Mesendoderm (in vitro differentiated cells): ENCODE measurements at regions not wholly inside any gene's neighbourhood (a gene's known extent, or its start where the extent isn't known, plus 50 kb on each side); places are given as distances from the start of the nearest gene placed in this dataset.

Experiments
- DNase-seq: peaks from one replicate; pipeline ENCODE4 v3.0.0; 2013
- H2AK5ac ChIP-seq: 2 replicates; pipeline ENCODE4 v1.6.1; 2013; ENCODE audit warnings: low read length, inconsistent platforms
- H2BK120ac ChIP-seq: 2 replicates; pipeline ENCODE4 v1.6.1; 2013; ENCODE audit warnings: low read depth, mild to moderate bottlenecking, low read length, moderate library complexity, mixed read lengths
- H2BK15ac ChIP-seq: replicated peaks from 2 replicates; pipeline ENCODE4 v1.6.1; 2013; ENCODE audit warnings: low read depth, mild to moderate bottlenecking, moderate library complexity
- H2BK5ac ChIP-seq: 2 replicates; pipeline ENCODE4 v1.6.1; 2013; ENCODE audit warnings: low read length, inconsistent platforms
- H3K18ac ChIP-seq: 2 replicates; pipeline ENCODE4 v1.6.1; 2013; ENCODE audit warnings: mild to moderate bottlenecking, low read length, mixed read lengths
- H3K23ac ChIP-seq: one replicate; pipeline ENCODE4 v1.6.1; 2013; ENCODE audit warnings: low read length
- H3K27ac ChIP-seq: 2 replicates; pipeline ENCODE4 v1.5.1; 2013; ENCODE audit warnings: low read depth, mild to moderate bottlenecking, inconsistent platforms, low read length, moderate library complexity
- H3K27me3 ChIP-seq: 2 replicates; pipeline ENCODE4 v1.6.1; 2013; ENCODE audit warnings: low read length, control low read depth, mild to moderate bottlenecking, inconsistent platforms; ENCODE audit not compliant: insufficient read depth, poor library complexity
- H3K36me3 ChIP-seq: 2 replicates; pipeline ENCODE4 v1.6.1; 2013; ENCODE audit warnings: low read length, inconsistent platforms; ENCODE audit not compliant: control insufficient read depth, insufficient read depth
- H3K4ac ChIP-seq: one replicate; pipeline ENCODE4 v1.6.1; 2013; ENCODE audit warnings: low read depth, mild to moderate bottlenecking, low read length, moderate library complexity
- H3K4me1 ChIP-seq: 2 replicates; pipeline ENCODE4 v1.6.1; 2013; ENCODE audit warnings: low read depth, low read length, inconsistent platforms; ENCODE audit not compliant: control insufficient read depth
- H3K4me2 ChIP-seq: 2 replicates; pipeline ENCODE4 v1.6.1; 2013; ENCODE audit warnings: low read length
- H3K4me3 ChIP-seq: 2 replicates; pipeline ENCODE4 v1.5.1; 2013; ENCODE audit warnings: mild to moderate bottlenecking, low read length
- H3K56ac ChIP-seq: one replicate; pipeline ENCODE4 v1.6.1; 2013; ENCODE audit warnings: low read length
- H3K79me1 ChIP-seq: 2 replicates; pipeline ENCODE4 v1.6.1; 2013; ENCODE audit warnings: low read length, inconsistent platforms
- H3K79me2 ChIP-seq: 2 replicates; pipeline ENCODE4 v1.6.1; 2013; ENCODE audit warnings: mild to moderate bottlenecking, low read length; ENCODE audit not compliant: control insufficient read depth, insufficient read depth
- H3K9ac ChIP-seq: 2 replicates; pipeline ENCODE4 v1.6.1; 2013; ENCODE audit warnings: low read length, inconsistent platforms
- H4K5ac ChIP-seq: one replicate; pipeline ENCODE4 v1.6.1; 2013; ENCODE audit warnings: low read length
- H4K8ac ChIP-seq: one replicate; pipeline ENCODE4 v1.6.1; 2013; ENCODE audit warnings: low read depth, mild to moderate bottlenecking, control low read depth, low read length, moderate library complexity
- WGBS: extraction: QIAGEN DNeasy Blood & Tissue Kit; methylation state at CpG from one replicate; pipeline ENCODE4 v1.1.7; 2013; ENCODE audit warnings: low lambda C conversion rate, missing lambda C conversion rate; ENCODE audit not compliant: insufficient coverage; ENCODE audit errors: extremely low coverage; 5-methylcytosine and 5-hydroxymethylcytosine counted together

GRCh38 chr16:54689072-54689865, 241.4 kb upstream of the IRX5 start:
- WGBS: no CpG with 5 or more reads among the region's 7 CpGs
- H3K27me3 ChIP-seq: no peaks in the 10 kb centered on the region
- no peak for DNase-seq

GRCh38 chr16:54688339-54688738, 242.3 kb upstream of the IRX5 start:
- H3K79me2 ChIP-seq: no peaks in the 10 kb centered on the region
- H3K23ac ChIP-seq: no peak overlapping the region
- no peak overlapping the region for H3K27ac ChIP-seq
- H3K4me2 ChIP-seq: no peak overlapping the region
- no peak overlapping the region for H2BK5ac ChIP-seq
- H4K8ac ChIP-seq: no peak overlapping the region
- H2BK120ac ChIP-seq: no peak overlapping the region
- no peak overlapping the region for H2BK15ac ChIP-seq
- H3K79me1 ChIP-seq: no peaks in the 10 kb centered on the region
- H3K4me3 ChIP-seq: no peak overlapping the region
- no peak overlapping the region for H3K4ac ChIP-seq
- no peak overlapping the region for H3K18ac ChIP-seq
- no peak for DNase-seq
- H3K9ac ChIP-seq: no peak overlapping the region
- no peaks in the 10 kb centered on the region for H3K36me3 ChIP-seq
- H3K27me3 ChIP-seq: no peaks in the 10 kb centered on the region
- H4K5ac ChIP-seq: no peak overlapping the region
- no peak overlapping the region for H2AK5ac ChIP-seq
- no CpG with 5 or more reads among the region's 1 CpG for WGBS
- no peaks in the 10 kb centered on the region for H3K4me1 ChIP-seq
- H3K56ac ChIP-seq: no peak overlapping the region

More at GRCh38 chr16:54689072-54689865, 241.4 kb upstream of the IRX5 start:
- Histone ChIP-seq H2AK5ac (no peak overlapping the region), H3K4ac (no peak overlapping the region), H3K18ac (no peak overlapping the region), H3K23ac (no peak overlapping the region), H4K8ac (no peak overlapping the region), H3K4me3 (no peak overlapping the region), H3K36me3 (no peaks in the 10 kb centered on the region), H3K4me1 (no peaks in the 10 kb centered on the region), H3K27ac (no peak overlapping the region), H3K79me1 (no peaks in the 10 kb centered on the region), H3K4me2 (no peak overlapping the region), H2BK15ac (no peak overlapping the region), H2BK120ac (no peak overlapping the region), H2BK5ac (no peak overlapping the region), H3K56ac (no peak overlapping the region), H4K5ac (no peak overlapping the region), H3K9ac (no peak overlapping the region), H3K79me2 (no peaks in the 10 kb centered on the region)

GRCh38 chr16:54687043-54687899, 243.4 kb upstream of the IRX5 start:
- no peak overlapping the region for H3K9ac ChIP-seq
- no peak overlapping the region for H3K27ac ChIP-seq
- H3K36me3 ChIP-seq: no peaks in the 10 kb centered on the region
- H2BK120ac ChIP-seq: peak overlapping the region; percentile 6
- peak; percentile 39 for DNase-seq
- H3K79me2 ChIP-seq: no peaks in the 10 kb centered on the region
- no CpG with 5 or more reads among the region's 8 CpGs for WGBS
- no peak overlapping the region for H3K4me3 ChIP-seq
- no peak overlapping the region for H2BK15ac ChIP-seq
- H3K23ac ChIP-seq: no peak overlapping the region
- H3K56ac ChIP-seq: no peak overlapping the region
- H3K27me3 ChIP-seq: no peaks in the 10 kb centered on the region
- H2BK5ac ChIP-seq: no peak overlapping the region
- H4K8ac ChIP-seq: no peak overlapping the region
- no peaks in the 10 kb centered on the region for H3K4me1 ChIP-seq
- no peak overlapping the region for H4K5ac ChIP-seq
- no peak overlapping the region for H3K4ac ChIP-seq
- no peak overlapping the region for H2AK5ac ChIP-seq
- H3K79me1 ChIP-seq: no peaks in the 10 kb centered on the region
- H3K4me2 ChIP-seq: no peak overlapping the region
- peak overlapping the region; percentile 56 for H3K18ac ChIP-seq

- Histone ChIP-seq H3K79me2 (no peaks in the 10 kb centered on the region), H3K27ac (no peak overlapping the region), H3K27me3 (no peaks in the 10 kb centered on the region), H2BK15ac (no peak overlapping the region), H3K4me2 (no peak overlapping the region), H4K8ac (no peak overlapping the region), H3K18ac (no peak overlapping the region), H2BK5ac (no peak overlapping the region), H3K79me1 (no peaks in the 10 kb centered on the region), H2BK120ac (no peak overlapping the region), H2AK5ac (no peak overlapping the region), H4K5ac (no peak overlapping the region), H3K4me1 (no peaks in the 10 kb centered on the region), H3K9ac (no peak overlapping the region), H3K4me3 (no peak overlapping the region), H3K36me3 (no peaks in the 10 kb centered on the region), H3K4ac (no peak overlapping the region), H3K56ac (no peak overlapping the region), H3K23ac (no peak overlapping the region)
- no peak for DNase-seq
These were observed 245.0 kb upstream of the IRX5 start for GRCh38 chr16:54685682-54686081.

GRCh38 chr16:54679531-54679930, 251.1 kb upstream of the IRX5 start:
- no peak overlapping the region for H4K5ac ChIP-seq

More at GRCh38 chr16:54679531-54679930, 251.1 kb upstream of the IRX5 start:
- no peak overlapping the region for H2BK5ac ChIP-seq
- WGBS: 100% methylated on average over 1 of the region's 4 CpGs
- no peak overlapping the region for H3K27ac ChIP-seq
- no peaks in the 10 kb centered on the region for H3K79me2 ChIP-seq
- H3K56ac ChIP-seq: no peak overlapping the region
- no peak overlapping the region for H3K4me2 ChIP-seq
- H2BK15ac ChIP-seq: no peak overlapping the region
- H3K4me3 ChIP-seq: no peak overlapping the region
- no peak overlapping the region for H2BK120ac ChIP-seq
- H3K18ac ChIP-seq: no peak overlapping the region
- H3K27me3 ChIP-seq: no peaks in the 10 kb centered on the region
- H3K9ac ChIP-seq: no peak overlapping the region
- no peak overlapping the region for H2AK5ac ChIP-seq
- H3K36me3 ChIP-seq: no peaks in the 10 kb centered on the region
- H3K79me1 ChIP-seq: no peaks in the 10 kb centered on the region
- no peak overlapping the region for H3K23ac ChIP-seq
- H3K4ac ChIP-seq: no peak overlapping the region
- no peaks in the 10 kb centered on the region for H3K4me1 ChIP-seq
- no peak for DNase-seq
- H4K8ac ChIP-seq: no peak overlapping the region
